HuH-7 (cell line): ENCODE measurements at regions not wholly inside any gene's neighbourhood (a gene's known extent, or its start where the extent isn't known, plus 50 kb on each side); places are given as distances from the start of the nearest gene placed in this dataset.
"Not testable (repeated sequence)": the region's sequence is repeated elsewhere in the genome, so short reads cannot be mapped to it uniquely, and the experiment has no call there.

Experiments
- DNase-seq: peaks from one replicate; pipeline ENCODE4 v3.0.0; 2011; ENCODE audit warnings: low spot score

DNA sequence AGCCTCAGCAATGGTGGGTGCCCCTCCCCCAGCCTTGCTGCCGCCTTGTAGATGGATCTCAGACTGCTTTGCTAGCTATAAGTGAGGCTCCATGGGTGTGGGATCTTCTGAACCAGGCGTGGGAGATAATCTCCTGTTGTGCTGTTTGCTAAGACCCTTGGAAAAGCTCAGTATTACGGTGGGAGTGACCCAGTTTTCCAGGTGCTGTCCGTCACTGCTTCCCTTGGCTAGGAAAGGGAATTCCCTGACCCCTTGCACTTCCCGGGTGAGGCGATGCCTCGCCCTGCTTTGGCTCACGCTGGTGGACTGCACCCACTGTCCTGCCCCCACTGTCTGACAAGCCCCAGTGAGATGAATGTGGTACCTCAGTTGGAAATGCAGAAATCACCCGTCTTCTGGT, 411.2 kb downstream of the RAB38 start:
- DNase-seq: not testable (repeated sequence)

GRCh38 chr11:87754685-87755084, 420.6 kb downstream of the RAB38 start:
- DNase-seq: no peak

- no peak for DNase-seq
Observed at GRCh38 chr11:87753143-87753542, 422.1 kb downstream of the RAB38 start.

DNA sequence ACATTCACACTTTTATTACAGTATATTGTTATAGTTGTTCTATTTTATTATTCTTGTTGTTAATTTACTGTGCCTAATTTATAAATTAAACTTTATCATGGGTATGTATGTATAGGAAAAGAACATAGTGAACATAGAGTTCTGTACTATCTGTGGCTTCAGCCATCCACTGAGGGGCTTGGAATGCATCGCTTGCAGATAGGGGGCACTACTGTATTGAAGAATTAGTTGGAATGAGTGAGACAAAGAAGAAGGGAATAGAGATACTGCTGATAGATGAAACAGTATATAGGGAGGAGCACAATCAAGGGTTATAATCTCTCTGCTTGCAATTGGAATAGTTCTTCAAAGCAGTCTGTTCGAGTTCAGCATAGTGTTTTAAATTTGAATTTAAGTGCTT, 432.2 kb downstream of the RAB38 start:
- DNase-seq: no peak

GRCh38 chr11:87740968-87741367, 434.3 kb downstream of the RAB38 start:
- no peak for DNase-seq

- DNase-seq: no peak
Observed at GRCh38 chr11:87740451-87740850, 434.8 kb downstream of the RAB38 start.

DNA sequence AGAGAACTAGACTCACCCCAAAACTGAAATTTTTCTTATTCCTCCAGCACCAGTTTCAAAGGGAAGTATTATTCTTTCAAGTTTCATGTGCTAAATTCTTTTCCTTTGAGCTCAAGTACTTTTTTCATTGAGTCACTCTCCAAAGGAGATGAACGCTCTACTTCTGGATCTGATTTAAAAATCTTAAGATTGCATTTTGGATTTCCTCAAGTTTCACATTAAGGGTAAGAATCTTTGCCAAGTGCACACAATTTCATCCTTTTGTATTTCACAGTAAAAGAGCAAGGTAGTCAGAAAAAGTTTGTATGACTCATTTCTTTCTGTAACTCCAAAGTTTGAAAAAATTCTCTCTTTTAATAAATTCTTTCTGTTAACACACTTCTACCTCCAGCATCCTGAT, 435.5 kb downstream of the RAB38 start:
- DNase-seq: no peak

DNA sequence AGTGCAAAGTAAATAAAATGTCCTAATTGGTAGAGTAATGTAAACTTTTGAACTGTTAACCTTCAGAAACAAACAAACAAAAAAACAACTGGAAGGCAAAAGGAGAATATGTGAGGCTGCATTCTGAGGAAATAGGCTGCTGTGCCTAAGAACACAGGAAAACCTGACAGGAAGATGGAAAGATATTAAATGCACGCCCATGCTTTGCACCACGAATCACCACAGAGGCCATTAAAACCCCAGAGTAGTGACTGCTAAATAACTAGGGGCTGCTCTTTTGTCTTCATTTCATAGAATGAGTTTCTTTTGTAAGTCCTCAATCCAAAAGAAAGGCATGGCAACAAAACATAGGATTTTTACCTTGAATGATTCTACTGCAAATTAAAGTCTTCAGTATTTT, 436.0 kb downstream of the RAB38 start:
- DNase-seq: no peak

DNA sequence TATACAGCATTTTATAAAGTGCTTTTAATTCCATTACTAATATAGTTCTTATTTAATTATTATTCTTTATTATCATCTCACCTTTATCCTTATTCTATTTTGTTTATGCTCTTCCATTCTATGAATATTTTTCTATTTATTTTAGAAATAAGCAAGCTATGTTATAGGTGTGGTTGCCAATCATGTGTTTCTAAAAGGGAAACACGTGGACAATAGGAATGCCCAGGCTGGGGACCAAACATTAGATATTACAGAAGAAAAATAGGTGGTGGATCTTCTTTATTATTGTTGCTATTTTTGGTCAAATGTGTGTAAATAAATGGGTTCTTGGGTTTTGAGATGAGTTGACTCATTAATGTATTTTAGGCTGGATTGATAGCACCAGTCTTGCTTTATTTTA, 438.3 kb downstream of the RAB38 start:
- no peak for DNase-seq

GRCh38 chr11:87726506-87726905, 448.7 kb downstream of the RAB38 start:
- DNase-seq: no peak

- DNase-seq: no peak
Observed at GRCh38 chr11:87724358-87724757, 450.9 kb downstream of the RAB38 start.

DNA sequence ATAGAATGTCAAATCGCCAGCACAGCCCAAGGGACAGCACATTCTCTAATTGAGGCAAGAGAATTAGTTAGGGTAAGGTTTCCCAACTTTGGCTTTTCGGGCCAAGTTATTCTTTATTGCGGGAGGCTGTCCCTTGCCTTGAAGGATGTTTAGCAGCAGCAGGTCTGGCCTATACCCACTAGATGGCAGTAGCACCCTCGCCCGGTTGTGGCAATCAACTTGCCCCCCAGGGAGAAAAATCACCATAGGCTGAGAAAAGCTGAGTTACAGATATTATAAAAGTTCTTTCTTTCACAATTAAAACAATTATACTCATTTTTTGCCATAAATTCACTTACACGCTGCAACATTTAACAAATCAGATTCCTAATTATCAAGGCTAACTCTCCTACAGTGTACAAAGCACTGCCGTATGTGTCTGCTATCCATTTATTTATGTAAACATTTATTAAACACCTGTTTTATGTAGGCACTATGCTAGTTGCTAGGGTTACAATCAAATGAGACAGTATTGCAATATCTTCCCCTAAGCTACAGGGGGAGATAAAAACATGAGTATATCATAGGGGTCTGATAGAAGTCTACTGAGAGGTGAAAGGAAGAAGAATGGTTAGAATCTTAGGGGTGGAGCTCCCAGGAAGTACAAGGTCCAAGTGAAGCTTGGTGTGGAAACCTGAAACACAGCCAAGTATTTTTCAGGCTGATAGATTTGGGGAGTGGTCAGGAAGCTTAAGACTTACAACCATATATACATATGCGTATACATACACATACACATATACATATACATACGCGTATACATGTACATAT, 452.3 kb downstream of the RAB38 start:
- DNase-seq: no peak

- no peak for DNase-seq
Observed at GRCh38 chr11:87719326-87720073, 455.7 kb downstream of the RAB38 start.

GRCh38 chr11:87712802-87713202, 462.4 kb downstream of the RAB38 start:
- DNase-seq: no peak

GRCh38 chr11:87712391-87712790, 462.9 kb downstream of the RAB38 start:
- no peak for DNase-seq

GRCh38 chr11:87703589-87703988, 471.7 kb downstream of the RAB38 start:
- not testable (repeated sequence) for DNase-seq

DNA sequence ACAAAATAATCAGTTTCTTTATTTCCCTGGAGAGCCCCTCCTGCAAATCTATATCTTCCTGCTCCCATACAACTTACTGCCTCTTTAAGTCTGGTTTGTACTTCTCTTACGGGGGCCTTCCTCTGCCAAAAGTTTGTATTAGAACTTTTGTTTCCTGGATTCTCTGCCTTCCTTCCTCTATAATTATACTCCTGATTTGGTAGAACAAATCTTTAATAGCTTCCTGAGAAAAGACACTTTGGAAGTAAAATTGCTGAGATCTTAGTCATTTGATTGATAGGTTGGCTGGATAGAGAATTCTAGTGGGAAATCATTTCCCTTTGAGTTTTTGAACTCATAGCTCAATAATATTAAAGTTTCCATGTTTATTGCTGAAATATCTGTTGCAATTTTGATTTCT, 499.2 kb downstream of the RAB38 start:
- no peak for DNase-seq

DNA sequence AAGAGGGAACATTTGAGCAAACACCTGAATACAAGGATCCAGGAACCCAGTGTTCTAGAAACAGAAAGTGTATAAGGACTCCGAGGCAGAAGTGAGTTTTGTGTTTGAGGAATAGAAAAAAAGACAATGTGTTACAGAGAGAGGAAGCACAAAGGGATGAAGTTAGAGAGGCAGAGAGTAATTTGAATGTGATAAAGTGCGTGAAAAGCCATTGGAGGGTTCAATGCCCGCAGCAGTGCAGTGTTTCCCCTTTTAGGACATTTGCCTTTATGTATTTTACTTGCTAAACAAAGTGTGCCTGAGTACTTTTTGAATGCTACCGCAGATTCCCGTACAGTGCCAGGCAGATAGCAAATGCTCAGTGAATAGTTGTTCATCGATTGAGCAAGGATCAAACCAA, 508.5 kb downstream of the RAB38 start:
- DNase-seq: no peak

- no peak for DNase-seq
Observed at GRCh38 chr11:87662287-87662686, 513.0 kb downstream of the RAB38 start.

GRCh38 chr11:87660926-87661660, 514.1 kb downstream of the RAB38 start:
- DNase-seq: no peak

GRCh38 chr11:87659807-87660206, 515.4 kb downstream of the RAB38 start:
- no peak for DNase-seq

GRCh38 chr11:87645626-87646025, 529.6 kb downstream of the RAB38 start:
- no peak for DNase-seq
